Urothelium cell line (cell line): ENCODE measurements at regions not wholly inside any gene's neighbourhood (a gene's known extent, or its start where the extent isn't known, plus 50 kb on each side); places are given as distances from the start of the nearest gene placed in this dataset.

Experiments
- DNase-seq: peaks from one replicate; pipeline ENCODE4 v3.0.0; 2011; ENCODE audit warnings: low spot score, mixed read lengths
- FAIRE-seq: peaks from 2 replicates; lab custom pipeline; 2011; peaks lifted over from hg19 to GRCh38; lab: Jason Lieb, UNC

DNA sequence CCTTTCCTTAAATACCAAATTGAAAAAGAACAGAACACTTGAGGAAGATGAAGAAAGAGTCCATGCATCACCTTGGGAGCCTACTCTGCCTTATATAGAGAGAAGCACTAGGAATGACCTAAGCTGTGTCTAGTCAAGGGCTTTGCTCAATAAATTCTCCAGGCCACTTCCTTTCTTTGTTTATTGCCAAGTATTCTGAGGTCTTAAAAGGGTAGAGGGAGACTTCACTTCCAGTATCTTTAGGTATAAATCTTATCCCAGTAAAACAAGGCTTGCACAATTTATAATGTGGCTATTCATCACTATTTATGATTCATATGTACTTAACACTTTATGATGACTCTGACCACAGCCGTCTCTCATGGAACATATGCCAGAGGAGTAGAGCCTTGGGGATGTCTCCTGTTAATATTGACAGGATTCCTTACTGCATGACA lies 85.1 kb upstream of the ARHGAP5 start:
- DNase-seq (peak; percentile 37), FAIRE-seq (no peak)

DNA sequence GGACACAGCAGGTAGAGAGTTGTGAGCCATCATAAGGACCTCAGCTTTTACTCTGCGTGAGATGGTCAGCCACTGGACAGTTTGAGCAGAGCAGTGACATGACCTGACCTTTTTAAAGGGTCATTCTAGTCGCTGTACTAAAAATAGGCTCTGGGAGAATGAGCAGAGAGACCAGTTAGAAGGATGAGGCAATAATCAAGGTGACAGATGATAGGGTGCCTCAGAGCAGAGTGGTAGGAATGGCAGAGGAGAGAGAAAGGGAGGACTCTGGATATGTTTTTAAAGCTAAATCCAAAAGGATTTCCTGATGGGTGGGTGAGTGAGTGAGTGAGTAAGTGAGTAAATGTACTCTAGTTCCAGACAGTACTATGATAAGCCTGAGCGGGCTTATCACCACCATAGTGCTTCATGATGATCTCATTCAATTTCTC lies 83.6 kb upstream of the ARHGAP5 start:
- FAIRE-seq (no peak), DNase-seq (no peak)

DNA sequence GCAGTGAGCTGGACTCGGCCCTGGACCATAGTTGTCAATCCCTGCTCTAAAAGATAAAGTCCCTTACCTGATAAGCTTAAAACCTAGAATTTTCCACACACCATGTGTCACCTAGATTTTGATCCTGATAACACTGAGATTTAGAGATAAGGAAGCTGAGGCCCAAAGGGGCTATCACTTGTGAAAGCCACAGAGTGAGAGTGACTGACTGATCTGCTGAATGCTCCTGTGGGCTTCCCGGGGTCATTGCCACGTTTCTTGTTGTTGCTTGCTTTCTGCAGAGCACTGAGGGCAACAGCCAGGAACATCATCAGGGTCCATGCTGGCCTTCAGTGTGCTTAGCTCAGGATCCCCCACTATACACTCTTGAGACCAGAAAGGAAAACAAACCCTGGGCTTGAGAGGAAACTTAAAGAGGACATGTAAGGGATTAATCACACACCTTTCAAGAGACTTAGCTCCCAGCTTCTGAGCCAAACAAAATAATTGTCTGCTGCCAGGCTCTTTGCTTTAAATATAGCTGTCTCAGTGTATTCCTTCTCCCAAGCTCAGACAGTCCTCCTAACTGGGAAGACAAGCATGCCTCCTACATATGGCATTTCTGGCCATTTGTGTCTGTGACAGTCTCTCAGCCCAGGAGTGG lies 82.6 kb upstream of the ARHGAP5 start:
- DNase-seq (no peak), FAIRE-seq (no peak)

- no peak for FAIRE-seq
These were observed 73.5 kb upstream of the ARHGAP5 start for GRCh38 chr14:32003585-32003984.

DNA sequence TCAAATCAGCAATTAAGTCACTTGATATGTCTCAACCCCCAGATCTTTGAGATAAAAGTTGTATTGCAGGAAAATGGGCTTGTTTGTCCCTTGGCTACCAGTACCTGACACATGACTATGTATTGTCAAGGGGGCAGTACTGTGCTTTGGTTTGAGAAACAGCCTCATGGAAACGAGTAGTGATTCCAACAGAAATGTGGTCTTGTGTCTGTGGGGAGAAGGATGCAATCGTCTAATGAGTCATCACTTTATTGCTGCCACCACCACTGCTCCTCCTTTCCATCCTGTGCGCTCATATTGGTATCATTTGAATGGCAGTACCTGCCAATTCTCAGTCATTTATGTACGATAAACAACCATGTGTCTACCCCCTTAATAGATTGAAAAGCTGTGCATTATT lies 72.8 kb upstream of the ARHGAP5 start:
- FAIRE-seq: no peak
- DNase-seq: peak; percentile 61

More at GRCh38 chr14:32003585-32003984, 73.5 kb upstream of the ARHGAP5 start:
- no peak for DNase-seq

- DNase-seq (no peak), FAIRE-seq (no peak)
These were observed 71.5 kb upstream of the ARHGAP5 start for GRCh38 chr14:32005628-32006027.

- FAIRE-seq (peak; percentile 69), DNase-seq (peak; percentile 54)
These were observed 70.6 kb upstream of the ARHGAP5 start for GRCh38 chr14:32006263-32007110.

DNA sequence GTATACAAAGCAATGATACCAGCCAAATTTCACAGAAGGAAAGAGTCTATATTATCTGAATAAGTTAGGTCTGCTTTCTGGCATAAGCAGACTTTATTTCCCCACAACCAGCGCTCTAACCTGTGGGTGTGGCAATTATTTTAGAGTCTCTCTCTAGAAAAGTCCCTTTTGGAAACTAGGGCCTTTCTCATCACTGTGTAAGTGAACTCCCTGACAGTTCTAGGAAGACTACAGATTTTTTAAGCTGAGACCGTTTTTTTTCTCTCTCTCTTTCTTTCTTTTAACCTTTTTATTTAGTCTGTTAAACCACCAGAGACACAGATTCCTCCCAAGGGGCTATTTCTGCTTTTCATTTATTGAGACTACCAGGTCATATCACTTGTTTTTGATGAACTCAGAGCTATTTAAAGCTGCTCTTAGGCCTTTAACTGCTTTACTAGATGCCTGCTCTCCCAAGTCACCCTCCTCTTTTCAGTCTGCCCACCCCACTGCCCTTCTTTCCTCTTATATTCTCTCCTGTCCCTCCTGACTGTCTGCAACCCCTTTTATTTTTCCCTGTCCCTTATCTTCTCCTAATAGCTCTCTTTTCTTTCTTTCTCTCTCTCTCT lies 69.2 kb upstream of the ARHGAP5 start:
- no peak for FAIRE-seq
- no peak for DNase-seq

GRCh38 chr14:32008602-32009193 lies 68.4 kb upstream of the ARHGAP5 start:
- FAIRE-seq: no peak
- DNase-seq: no peak

DNA sequence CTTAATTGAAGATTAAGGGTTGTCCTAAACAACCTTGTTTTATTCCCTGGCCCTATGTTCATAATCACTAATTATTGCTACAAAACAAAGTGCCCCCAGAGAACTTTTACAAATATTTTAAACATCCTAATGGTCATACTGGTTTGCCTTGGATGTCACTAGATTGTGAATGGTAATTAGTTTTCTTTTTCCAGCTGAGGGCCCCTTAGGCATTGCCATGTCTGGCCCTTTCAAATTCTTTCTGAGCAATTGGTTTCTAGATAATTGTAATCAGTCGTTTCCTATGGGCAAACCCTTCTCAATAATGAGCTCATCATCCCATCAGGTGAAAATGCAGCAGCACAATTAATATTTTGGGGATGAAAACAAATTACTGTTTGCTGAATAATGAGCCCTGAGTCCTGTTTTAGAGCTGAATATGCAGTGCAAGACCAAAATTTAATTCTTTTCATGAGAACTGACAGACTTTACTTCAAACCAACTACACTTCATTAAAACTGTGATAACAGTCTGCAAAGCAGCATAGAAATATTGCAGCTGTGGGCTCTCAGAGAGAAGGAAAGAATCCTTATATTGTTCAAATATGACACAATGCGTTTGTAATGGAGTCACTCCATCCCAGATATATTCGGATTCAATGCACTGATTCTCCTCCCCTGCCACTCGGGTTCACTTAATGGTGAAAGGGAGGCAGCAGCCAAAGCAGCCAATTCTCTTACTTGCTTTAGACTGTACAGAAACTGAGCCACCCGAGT lies 67.7 kb upstream of the ARHGAP5 start:
- DNase-seq (no peak), FAIRE-seq (no peak)

- FAIRE-seq (no peak), DNase-seq (no peak)
These were observed 67.0 kb upstream of the ARHGAP5 start for GRCh38 chr14:32009976-32010581.

GRCh38 chr14:32010604-32011125 lies 66.4 kb upstream of the ARHGAP5 start:
- no peak for FAIRE-seq
- peak; percentile 40 for DNase-seq

- DNase-seq: no peak
- FAIRE-seq: no peak
These were observed 65.9 kb upstream of the ARHGAP5 start for GRCh38 chr14:32011225-32011624.

- DNase-seq: no peak
- no peak for FAIRE-seq
These were observed 65.0 kb upstream of the ARHGAP5 start for GRCh38 chr14:32012062-32012461.

DNA sequence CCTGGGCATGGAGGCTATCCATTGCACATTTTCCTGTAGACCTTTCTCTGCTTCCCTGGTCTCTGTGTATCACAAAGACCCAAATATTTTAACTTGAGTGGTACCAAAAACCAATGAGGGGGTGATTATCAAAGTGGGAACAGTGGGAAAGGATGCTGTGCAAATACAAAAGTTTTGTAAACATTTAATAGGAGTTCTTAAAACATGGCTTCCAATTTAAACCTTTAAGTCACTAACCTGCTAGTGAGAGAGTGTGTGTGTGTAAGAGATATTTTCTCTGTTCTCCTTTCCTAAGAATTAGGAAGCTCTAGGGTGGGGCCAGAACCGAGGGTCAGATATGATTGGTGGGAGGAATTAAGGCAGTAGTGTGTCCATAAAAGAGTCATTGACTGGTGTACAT lies 64.5 kb upstream of the ARHGAP5 start:
- DNase-seq (no peak), FAIRE-seq (no peak)

DNA sequence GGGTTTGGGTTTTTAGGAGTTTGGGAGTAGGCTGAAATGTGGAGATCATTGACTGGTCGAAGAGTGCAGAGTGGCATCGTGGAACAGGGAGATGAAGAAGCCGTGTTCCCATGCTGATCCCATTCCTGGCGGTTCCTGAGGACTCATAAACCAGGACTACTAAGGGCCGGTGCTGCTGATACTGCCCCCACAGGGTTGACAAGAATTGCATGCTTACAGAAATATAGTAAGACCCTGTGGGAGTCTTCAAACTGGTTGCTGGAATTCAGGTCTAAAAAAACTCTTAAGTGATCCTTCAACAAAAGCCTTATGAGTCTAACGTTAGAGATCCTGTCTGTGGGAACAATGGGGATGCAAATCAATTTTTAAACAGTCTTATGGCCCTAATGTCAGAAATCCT lies 64.0 kb upstream of the ARHGAP5 start:
- FAIRE-seq (no peak), DNase-seq (no peak)

DNA sequence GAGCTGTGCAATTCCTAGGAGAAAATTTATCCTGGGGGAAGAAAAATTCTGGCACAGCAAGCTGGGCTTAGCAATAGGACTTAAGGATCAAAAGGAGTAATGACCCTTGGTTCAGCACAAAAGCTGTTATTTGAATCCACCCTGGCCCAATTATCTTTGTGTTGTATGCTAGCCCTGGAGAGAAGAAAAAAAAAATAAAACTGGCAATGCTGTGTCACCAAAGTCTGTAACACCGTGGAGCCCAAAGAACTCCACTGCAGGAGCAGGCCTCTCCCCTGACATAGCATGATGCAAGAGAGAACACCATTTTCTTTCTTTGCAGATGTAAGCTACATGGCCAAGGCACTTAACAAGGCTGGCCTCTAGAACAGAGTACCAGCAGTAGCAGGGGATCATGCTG lies 63.0 kb upstream of the ARHGAP5 start:
- FAIRE-seq (no peak), DNase-seq (no peak)

- no peak for DNase-seq
- no peak for FAIRE-seq
These were observed 62.6 kb upstream of the ARHGAP5 start for GRCh38 chr14:32014498-32014897.

- no peak for FAIRE-seq
- DNase-seq: no peak
These were observed 61.9 kb upstream of the ARHGAP5 start for GRCh38 chr14:32015166-32015565.

GRCh38 chr14:32017587-32017986 lies 59.5 kb upstream of the ARHGAP5 start:
- DNase-seq (no peak), FAIRE-seq (no peak)
